Right ventricle myocardium inferior (tissue), 1 donor: ENCODE measurements at regions not wholly inside any gene's neighbourhood (a gene's known extent, or its start where the extent isn't known, plus 50 kb on each side); places are given as distances from the start of the nearest gene placed in this dataset.

ENCODE experiments used
- ATAC-seq: fragments of 200-7000 bp; cut with Tn5 transposase; one replicate; pipeline ENCODE4 v1.9.1; 2020; ENCODE audit warnings: mild to moderate bottlenecking, moderate library complexity
- DNase-seq: peaks from one replicate; pipeline ENCODE4 v3.0.0; 2021; ENCODE audit errors: missing footprints
- intact Hi-C: fragments of 100-400 bp; cut with DNase I; formaldehyde crosslinking; loops from one replicate; pipeline ENCODE4 v1.11.0; 2022
- donor health status: DM: no; HTN: yes; CAD: no; lungs with severe emphysema.

DNA sequence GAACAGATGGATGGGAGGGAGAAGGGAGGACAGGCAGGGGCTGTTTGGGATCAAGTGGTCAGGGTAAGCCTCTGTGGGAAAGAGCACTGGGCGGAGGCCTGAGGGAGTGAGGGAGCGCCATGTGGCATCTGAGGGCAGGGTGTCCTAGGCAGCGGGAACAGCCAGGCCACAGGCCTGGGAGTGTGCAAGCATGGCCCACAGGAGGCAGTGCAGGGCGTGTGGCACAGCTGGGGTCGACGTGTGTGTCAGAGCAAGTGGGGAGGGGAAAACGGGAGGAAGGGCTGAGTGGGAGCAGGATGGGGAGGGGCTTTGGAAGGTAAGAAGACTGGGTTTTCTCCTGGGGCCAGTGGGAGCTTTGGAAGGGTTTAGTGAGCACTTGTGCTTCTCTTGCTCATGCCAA is 143.4 kb downstream of the SYF2 start:
- no peak for DNase-seq
- no peak for ATAC-seq
- intact Hi-C loops: no loop called here

DNA sequence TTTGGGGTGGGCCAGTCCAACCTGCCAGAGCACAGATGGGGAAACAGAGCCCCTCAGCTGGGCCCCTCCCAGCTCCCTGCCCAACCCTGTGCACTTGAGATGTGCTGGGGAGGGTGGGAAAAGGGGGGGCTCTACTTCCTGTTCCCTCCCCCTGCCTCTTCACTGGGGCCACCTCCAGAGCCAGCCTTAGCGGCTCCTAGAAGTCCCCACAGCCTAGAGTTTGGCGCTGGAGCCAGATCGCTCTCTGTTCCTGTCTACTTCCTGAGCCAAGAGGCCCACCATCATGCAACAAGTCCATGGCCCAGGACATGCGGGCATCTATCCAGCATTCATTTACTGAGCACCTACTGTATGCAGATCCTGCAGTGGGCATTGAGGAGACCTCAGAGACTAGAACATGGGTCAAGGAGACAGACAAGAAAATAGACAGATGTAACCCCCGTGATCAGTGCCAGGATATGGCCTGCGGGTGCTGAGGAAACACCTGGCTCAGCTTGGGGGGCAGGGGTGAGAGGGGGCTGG is 144.1 kb downstream of the SYF2 start:
- DNase-seq: no peak
- intact Hi-C loops: no loop called here
- no peak for ATAC-seq

GRCh38 chr1:25086518-25087079 is 145.7 kb downstream of the SYF2 start:
- intact Hi-C loops: no loop called here
- DNase-seq (no peak), ATAC-seq (no peak)

DNA sequence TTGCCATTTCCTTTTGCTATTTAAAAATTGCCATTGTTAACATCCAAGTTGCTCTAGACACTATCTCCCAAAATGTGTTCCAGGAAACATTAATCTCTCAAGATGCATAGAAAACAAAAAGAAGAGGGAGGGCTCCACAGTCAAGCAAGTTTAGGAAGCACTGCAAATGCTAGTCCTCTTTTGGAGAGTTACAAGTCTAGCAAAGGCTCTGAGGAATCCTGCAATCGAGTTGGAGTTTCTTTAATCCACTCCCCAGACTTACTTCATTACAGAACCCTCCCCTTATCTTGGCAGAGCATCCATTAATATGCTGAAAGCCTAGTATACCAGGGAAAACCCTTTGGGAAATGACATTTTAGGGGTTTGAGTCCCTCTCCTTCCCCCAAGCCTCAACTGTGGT is 147.9 kb downstream of the SYF2 start:
- ATAC-seq (no peak), DNase-seq (no peak)
- intact Hi-C loops: no loop called here

DNA sequence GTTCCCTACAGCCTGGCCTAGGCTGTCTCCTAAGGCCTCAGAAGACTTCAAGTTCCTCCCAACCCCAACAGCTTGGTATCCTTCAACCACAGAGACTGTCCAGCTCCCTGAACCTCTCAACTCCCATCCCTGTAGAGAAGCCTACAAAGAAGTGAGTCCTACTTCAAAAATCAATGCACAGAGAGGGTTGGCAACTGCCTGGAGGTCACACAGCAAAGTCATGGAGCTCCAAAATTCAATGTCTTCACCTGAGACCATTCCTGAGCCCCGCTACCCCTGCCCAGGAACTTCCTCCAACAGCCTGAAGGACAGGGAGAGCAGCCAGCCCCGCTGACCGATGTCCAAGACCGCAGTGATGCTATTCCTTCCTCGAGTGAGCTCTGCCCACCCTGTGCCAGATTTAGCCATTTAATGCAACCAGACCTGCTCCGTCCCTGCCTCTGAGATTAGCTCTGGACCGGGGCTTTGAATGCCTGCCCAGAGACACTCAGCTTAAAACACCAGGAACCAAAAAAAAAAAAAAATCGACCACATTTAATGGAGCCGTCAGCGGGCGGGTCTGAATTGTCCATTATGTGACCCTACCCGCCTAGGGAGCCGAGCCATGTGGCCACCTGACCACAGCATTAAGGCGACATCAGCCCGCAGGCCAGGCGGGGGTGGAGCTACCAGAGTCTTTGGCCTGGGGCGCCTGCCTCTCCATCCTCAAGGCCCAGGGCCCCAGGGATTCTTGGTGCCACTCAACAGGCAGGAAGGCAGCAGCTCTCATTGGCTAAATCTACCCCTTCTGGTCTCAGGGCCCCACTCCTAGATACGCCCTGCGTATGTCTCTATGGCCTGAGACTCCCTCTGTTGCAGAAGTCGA is 148.6 kb downstream of the SYF2 start:
- DNase-seq: no peak
- intact Hi-C loops: no loop called here
- no peak for ATAC-seq

DNA sequence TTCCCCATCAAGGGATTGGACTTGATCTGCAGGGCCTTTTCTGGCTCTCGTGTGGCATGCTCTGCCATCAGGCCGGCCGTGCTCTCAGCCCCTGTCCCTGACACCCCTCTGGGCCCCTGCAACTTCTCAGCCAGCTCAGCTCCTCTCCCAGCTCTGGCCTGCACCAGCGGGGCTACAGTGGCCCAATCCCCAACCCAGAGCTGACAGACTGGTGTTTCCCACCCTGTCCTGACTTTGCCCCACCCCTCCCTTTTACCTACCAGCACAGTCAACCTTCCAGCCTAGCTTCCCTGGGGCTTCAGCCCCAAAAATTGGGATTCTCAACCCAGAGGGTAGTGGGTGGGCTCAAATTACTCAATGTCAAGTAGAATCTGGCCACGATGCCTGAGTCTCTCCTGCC is 149.3 kb downstream of the SYF2 start:
- intact Hi-C loops: no loop called here
- DNase-seq: no peak

DNA sequence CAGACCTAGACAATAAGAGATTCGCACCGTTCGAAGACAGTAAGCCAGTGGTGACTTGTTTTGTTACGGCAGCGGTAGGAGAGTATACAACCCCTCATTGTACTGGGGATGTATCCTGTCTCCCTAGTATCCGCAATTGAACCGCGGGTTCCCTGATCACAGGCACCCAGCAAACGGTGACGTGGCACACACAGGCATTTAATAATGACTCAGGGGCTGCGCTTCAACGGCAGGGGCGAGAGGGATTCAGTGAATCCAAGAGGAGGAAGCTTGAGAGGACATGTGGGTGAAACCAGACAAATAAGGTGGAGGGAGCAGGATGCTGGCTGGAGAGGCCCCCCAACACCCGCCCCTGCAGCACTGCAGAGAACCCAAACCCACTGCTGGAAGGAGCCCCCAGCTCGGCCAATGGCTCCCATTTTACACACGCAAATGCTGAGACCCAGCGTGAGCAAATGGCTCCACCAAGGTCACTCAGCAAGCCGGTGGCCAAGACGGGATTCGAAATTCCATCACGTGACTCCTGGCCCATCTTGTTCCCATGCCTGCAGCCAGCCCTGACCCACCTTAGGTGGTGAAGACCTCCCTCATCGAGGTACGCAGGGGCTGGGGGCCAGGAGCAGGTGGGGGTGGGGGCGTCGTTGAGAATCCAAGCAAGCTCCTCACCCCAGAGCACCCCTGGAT is 149.9 kb downstream of the SYF2 start:
- ATAC-seq (no peak), DNase-seq (no peak)
- intact Hi-C loops: no loop called here

More for the DNA sequence above, 149.3 kb downstream of the SYF2 start:
- no peak for ATAC-seq

DNA sequence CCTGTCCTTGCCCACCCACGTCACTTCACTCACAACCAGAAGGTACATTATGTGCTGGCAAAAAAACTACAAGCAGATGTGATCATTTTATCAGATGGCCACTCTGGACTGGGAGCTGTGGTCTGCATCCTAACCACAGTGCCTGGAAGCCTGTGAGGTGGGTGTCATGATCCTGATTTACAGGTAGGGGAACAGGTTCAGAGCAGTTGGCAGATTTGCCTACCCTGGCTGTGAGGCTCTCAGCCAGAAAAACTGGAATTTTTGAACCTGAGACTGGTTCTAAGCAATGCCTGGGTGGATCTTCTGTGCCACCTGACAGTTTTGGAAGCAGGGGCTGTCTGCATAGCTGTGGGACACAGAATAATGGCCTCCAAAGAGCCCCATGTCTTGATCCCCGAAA is 150.8 kb downstream of the SYF2 start:
- no peak for ATAC-seq
- intact Hi-C loops: no loop called here
- no peak for DNase-seq

- DNase-seq (no peak), ATAC-seq (no peak)
- intact Hi-C loops: no loop called here
Observed at GRCh38 chr1:25080294-25081209, 150.5 kb upstream of the RUNX3 start.

DNA sequence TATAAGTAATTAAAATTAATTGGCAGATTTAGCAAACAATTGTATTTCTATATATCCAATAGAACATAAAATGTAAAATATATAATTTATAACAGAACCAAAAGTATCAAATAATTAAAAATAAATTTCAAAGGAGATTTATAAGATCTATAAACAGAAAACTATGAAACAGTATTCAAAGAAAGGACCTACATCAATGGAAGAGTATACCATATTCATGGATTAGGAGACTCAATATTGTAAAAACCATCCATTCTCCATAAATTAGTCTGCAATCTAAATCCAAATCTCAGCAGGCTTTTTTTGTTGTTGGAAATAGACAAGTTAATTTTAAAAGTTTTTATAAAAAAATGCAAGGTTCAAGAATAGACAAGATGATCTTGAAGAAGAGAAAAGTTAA is 149.0 kb upstream of the RUNX3 start:
- intact Hi-C loops: no loop called here
- DNase-seq (no peak), ATAC-seq (no peak)

- no peak for DNase-seq
- intact Hi-C loops: no loop called here
- ATAC-seq: no peak
Observed at GRCh38 chr1:25074351-25075227, 144.5 kb upstream of the RUNX3 start.

- ATAC-seq (no peak), DNase-seq (no peak)
- intact Hi-C loops: no loop called here
Observed at GRCh38 chr1:25073640-25074270, 143.7 kb upstream of the RUNX3 start.

DNA sequence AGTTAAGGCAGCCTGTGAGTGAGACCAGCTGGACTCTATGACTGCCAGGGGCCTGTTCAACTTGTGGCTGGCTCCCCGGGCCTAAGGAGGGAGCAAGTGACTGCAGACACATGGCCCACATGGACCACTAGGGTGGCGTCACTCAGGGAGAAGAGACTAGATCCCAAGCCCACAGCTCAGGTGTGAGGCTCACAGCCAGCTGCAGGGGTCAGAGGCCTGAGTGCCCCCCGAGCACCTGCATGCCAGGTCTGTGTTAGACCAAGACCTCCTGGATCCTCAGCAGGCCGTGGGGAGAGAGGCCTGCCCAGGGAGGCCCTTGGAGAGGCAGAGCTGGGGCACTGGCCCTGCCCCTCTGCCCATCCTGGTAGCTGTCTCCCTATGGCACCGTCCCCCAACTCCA is 142.4 kb upstream of the RUNX3 start:
- DNase-seq (no peak), ATAC-seq (no peak)
- intact Hi-C loops: no loop called here

DNA sequence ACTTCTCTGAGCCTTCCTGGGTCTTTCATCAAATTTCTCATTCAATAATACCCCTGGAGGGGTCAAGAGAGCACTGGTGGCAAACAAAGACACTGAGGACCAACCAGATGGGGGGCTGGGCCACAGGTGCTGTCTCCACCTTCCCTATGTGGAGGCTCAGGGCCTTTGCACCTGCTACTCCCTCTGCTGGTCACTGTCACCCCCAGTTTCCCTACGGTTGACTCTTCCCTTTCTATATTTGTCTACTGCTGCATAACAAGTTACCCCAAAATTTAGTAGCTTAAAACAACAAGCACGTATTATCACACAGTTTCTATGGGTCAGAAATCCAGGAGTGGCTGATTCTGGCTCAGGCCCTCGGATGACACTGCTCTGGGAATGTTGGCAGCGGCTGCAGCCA is 138.8 kb upstream of the RUNX3 start:
- ATAC-seq (no peak), DNase-seq (no peak)
- intact Hi-C loops: no loop called here

DNA sequence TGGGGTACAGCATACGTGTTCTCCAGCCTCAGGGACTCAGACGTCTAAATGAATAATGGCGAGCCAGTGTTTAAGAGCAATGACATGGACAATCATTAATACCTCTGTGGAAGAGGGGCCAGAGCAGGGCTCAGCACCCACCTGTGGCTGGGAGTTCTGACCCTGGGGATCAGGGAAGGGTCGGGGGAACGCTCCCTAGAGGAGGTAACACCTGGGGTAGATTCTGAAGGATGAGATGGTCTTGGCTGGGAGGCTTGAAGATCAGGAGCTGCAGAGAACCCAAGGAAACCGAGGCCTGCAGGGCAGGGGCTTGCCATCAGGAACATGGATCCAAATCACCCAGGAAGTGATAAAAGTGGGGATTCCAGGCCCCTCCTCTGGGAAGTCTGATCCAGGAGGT is 138.2 kb upstream of the RUNX3 start:
- no peak for ATAC-seq
- intact Hi-C loops: no loop called here
- DNase-seq: no peak

DNA sequence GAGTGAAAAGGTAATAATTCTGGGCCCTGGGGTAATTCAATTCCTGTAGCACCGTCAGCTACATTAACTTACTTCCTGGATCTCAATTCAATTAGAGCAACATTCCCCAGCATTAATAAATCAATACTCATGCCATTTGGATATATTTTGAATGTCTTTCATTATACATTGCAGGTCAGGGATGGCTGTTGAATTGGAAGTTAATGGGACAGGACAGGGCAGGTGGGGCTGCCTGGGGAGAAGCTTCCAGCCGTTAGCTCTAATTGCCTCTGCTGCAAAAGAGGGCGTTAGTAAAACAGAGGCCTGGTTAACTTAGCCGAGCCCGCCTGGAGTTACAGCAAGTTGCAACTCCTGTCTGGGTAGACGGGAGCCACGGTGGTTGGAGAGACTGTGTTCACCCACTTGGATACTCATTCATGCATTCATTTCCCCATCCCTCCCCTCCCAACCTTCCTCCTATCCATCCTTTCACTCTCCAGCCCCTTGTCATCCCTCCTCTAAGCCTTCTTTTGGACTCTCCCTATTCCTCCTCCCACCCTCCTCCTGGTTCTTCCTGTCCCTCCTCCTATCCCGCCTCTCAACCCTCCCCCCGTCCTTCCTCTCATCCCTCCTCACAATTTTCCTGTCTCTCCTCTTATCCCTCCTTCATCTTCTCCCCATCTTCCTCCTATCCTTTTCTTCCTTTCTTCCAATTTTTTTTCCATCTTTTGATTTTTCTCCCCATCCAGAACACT is 137.6 kb upstream of the RUNX3 start:
- no peak for ATAC-seq
- intact Hi-C loops: no loop called here
- no peak for DNase-seq
